ENCODE measurements at regions not wholly inside any gene's neighbourhood (a gene's known extent, or its start where the extent isn't known, plus 50 kb on each side); places are given as distances from the start of the nearest gene placed in this dataset.

DNA sequence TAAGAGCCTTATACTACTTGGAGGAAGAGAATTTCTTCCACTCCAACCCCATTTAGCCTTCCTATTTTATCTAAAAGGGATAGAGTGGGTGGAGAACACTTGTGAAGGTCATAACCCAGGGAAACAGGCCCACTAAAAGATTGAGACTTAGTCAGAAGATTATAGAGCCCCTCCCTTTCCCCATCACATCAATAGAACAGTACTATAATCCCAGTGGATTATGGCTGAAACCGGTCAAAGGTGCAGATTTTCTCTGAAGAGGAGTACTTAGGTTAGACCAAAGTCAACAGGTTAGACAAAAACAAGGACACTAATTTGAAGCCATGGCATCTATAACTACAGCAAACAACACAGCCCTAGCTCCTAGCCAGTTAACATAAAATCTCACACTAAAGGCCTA lies 330.9 kb upstream of the NOX3 start:
- H3K36me3 ChIP-seq (ENCODE audit: control insufficient read depth, insufficient read depth, low read length) = no peaks in the 10 kb centered on the region
- no peaks in the 10 kb centered on the region for H3K27me3 ChIP-seq (ENCODE audit: control insufficient read depth, insufficient read depth, low read length)
- no peak for DNase-seq (ENCODE audit: low read depth)
- TF ChIP-seq, protein P1, sequence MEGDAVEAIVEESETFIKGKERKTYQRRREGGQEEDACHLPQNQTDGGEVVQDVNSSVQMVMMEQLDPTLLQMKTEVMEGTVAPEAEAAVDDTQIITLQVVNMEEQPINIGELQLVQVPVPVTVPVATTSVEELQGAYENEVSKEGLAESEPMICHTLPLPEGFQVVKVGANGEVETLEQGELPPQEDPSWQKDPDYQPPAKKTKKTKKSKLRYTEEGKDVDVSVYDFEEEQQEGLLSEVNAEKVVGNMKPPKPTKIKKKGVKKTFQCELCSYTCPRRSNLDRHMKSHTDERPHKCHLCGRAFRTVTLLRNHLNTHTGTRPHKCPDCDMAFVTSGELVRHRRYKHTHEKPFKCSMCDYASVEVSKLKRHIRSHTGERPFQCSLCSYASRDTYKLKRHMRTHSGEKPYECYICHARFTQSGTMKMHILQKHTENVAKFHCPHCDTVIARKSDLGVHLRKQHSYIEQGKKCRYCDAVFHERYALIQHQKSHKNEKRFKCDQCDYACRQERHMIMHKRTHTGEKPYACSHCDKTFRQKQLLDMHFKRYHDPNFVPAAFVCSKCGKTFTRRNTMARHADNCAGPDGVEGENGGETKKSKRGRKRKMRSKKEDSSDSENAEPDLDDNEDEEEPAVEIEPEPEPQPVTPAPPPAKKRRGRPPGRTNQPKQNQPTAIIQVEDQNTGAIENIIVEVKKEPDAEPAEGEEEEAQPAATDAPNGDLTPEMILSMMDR (IDR thresholded peaks at IDR 0.05; ENCODE audit: insufficient read depth, low read length, poor library complexity, severe bottlenecking) = no peak
- no peak overlapping the region for H3K4me3 ChIP-seq (ENCODE audit: low read depth, low read length)

DNA sequence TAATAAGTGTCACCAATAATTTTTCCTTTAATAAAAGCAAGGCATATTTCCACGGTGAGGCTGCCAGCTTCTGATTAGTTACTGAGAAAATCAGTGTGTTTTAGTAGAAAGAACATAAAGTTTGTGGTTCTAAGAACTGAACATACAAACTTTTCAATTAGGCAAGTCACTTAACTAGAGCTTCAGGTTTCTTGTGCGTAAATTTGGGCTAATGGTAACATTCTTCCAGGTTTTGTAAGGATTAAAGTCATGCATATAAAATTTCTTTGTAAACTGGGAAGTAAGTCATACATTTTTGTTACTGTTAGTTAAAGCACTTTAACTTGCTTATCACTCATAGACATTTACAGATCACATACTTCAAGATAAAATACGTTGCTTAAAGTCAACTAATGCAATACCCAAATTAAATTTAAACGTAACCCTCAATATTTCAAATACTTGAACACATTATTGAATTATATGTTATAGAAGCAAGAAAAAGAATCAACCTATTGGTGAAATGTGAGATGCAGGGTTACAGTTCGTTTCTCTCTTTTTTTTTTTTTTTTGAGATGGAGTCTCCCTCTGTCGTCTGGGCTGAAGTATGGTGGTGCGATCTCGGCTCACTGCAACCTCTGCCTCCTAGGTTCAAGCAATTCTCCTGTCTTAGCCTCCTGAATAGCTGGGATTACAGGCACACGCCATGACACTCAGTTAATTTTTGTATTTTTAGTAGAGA lies 327.3 kb upstream of the NOX3 start:
- Histone ChIP-seq H3K4me3 (ENCODE audit: low read depth, low read length) (no peak overlapping the region), H3K36me3 (ENCODE audit: control insufficient read depth, insufficient read depth, low read length) (no peaks in the 10 kb centered on the region), H3K27me3 (ENCODE audit: control insufficient read depth, insufficient read depth, low read length) (no peaks in the 10 kb centered on the region)
- TF ChIP-seq, protein P1 (IDR thresholded peaks at IDR 0.05; ENCODE audit: insufficient read depth, low read length, poor library complexity, severe bottlenecking) = no peak
- DNase-seq (ENCODE audit: low read depth) = no peak

DNA sequence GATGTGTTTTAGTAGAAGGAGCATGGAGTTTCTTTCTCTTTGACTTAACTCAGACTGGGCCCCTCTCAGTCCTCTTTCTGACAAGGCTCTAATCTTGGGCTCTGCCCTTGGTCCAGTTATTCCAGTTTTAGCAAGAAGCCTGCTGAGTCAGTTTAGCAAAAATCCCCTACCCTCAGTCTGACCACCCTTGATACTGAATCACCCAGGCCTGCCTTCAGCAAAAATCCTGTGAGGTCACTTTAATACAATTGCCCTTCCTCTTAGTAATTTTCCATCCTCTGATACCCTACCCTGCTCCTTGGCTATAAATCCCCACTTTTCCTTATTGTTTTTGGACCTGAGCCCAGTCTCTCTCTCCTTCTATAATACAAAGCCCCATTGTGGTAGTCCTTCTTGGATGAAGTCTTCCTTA lies 326.7 kb upstream of the NOX3 start:
- peak; percentile 98 for DNase-seq (ENCODE audit: low read depth)

DNA sequence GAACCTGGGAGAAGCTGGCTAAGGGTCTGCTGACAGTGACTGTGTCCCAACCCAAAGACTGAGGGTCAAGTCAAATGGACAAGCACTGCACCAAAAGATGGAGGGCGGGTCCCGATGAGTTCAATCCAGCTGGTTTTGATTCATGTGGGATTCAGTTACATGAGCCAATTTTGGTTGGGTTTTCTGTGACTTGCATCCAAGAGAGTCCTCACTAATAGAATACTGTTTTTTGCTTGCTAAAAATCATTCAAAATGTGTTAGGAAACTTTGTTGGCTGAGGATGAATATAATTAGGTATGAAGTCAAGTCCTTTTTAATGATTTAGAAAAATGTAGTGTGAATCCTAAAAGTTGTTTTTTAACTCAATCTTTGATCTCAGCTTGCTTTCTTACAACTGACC lies 323.8 kb upstream of the NOX3 start:
- no peaks in the 10 kb centered on the region for H3K27me3 ChIP-seq (ENCODE audit: control insufficient read depth, insufficient read depth, low read length)
- no peaks in the 10 kb centered on the region for H3K36me3 ChIP-seq (ENCODE audit: control insufficient read depth, insufficient read depth, low read length)
- no peak overlapping the region for H3K4me3 ChIP-seq (ENCODE audit: low read depth, low read length)
- DNase-seq (ENCODE audit: low read depth) = no peak
- TF ChIP-seq, protein P1 (IDR thresholded peaks at IDR 0.05; ENCODE audit: insufficient read depth, low read length, poor library complexity, severe bottlenecking) = no peak

More for the DNA sequence above, 326.7 kb upstream of the NOX3 start:
- no peaks in the 10 kb centered on the region for H3K27me3 ChIP-seq (ENCODE audit: control insufficient read depth, insufficient read depth, low read length)
- no peaks in the 10 kb centered on the region for H3K36me3 ChIP-seq (ENCODE audit: control insufficient read depth, insufficient read depth, low read length)
- TF ChIP-seq, protein P1 (IDR thresholded peaks at IDR 0.05; ENCODE audit: insufficient read depth, low read length, poor library complexity, severe bottlenecking) = no peak
- no peak overlapping the region for H3K4me3 ChIP-seq (ENCODE audit: low read depth, low read length)

DNA sequence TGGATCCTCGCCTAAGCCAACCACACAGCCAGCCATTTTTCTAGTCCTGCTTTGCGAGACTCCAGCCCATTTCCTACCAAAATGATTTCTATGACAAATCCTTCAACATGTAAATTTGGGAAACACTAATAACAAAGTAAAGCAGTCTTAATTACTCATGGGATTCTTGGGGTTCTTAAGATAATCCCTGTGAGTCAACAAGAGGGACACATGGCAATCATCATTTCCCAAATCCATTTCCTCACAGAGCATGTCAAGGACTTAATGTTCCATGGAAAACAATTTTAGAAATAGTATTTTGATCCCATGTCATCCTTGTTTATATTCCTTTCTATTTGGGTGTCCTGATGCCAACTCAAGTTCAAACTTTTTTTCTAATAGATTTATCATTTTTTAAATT lies 322.7 kb upstream of the NOX3 start:
- TF ChIP-seq, protein P1 (IDR thresholded peaks at IDR 0.05; ENCODE audit: insufficient read depth, low read length, poor library complexity, severe bottlenecking) = no peak
- no peaks in the 10 kb centered on the region for H3K36me3 ChIP-seq (ENCODE audit: control insufficient read depth, insufficient read depth, low read length)
- H3K4me3 ChIP-seq (ENCODE audit: low read depth, low read length) = no peak overlapping the region
- DNase-seq (ENCODE audit: low read depth) = no peak
- no peaks in the 10 kb centered on the region for H3K27me3 ChIP-seq (ENCODE audit: control insufficient read depth, insufficient read depth, low read length)

DNA sequence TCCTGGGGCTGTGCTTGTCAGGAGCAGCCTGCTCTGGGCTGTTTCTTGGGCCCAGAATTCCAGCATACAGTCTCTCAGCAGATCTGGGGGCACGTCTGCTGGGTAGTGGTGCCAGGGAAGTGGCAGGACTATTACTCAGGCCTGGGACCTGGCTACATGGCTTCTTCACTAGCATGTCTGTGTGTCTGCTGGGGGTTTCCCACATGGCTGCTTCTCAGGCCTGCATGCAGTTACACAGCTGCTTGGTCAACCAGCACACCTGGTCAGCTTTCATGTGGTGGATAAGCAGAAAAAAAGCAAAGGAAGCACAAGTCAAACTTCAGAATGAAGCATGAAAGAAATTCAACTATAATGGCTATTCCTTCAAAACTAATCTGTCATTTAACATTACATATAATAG lies 316.2 kb upstream of the NOX3 start:
- no peaks in the 10 kb centered on the region for H3K27me3 ChIP-seq (ENCODE audit: control insufficient read depth, insufficient read depth, low read length)
- DNase-seq (ENCODE audit: low read depth) = no peak
- no peak overlapping the region for H3K4me3 ChIP-seq (ENCODE audit: low read depth, low read length)
- TF ChIP-seq, protein P1 (IDR thresholded peaks at IDR 0.05; ENCODE audit: insufficient read depth, low read length, poor library complexity, severe bottlenecking) = no peak
- no peaks in the 10 kb centered on the region for H3K36me3 ChIP-seq (ENCODE audit: control insufficient read depth, insufficient read depth, low read length)
